Osteocyte (in vitro differentiated cells): ENCODE measurements at regions not wholly inside any gene's neighbourhood (a gene's known extent, or its start where the extent isn't known, plus 50 kb on each side); places are given as distances from the start of the nearest gene placed in this dataset.

Source experiments
- DNase-seq: peaks from one replicate; pipeline ENCODE4 v3.0.0; 2021; ENCODE audit warnings: mixed read lengths; ENCODE audit not compliant: unreplicated experiment; ENCODE audit errors: extremely low spot score
- H3K27ac Mint-ChIP-seq: one replicate; pipeline ENCODE4 v1.8.0; 2021; ENCODE audit warnings: mild to moderate bottlenecking, mixed read lengths; ENCODE audit not compliant: unreplicated experiment
- H3K27me3 Mint-ChIP-seq: one replicate; pipeline ENCODE4 v1.8.0; 2021; ENCODE audit warnings: mixed read lengths; ENCODE audit not compliant: unreplicated experiment
- H3K36me3 Mint-ChIP-seq: one replicate; pipeline ENCODE4 v1.8.0; 2021; ENCODE audit warnings: mixed read lengths; ENCODE audit not compliant: unreplicated experiment
- H3K4me1 Mint-ChIP-seq: one replicate; pipeline ENCODE4 v1.8.0; 2021; ENCODE audit warnings: mixed read lengths; ENCODE audit not compliant: unreplicated experiment
- H3K4me3 Mint-ChIP-seq: one replicate; pipeline ENCODE4 v1.8.0; 2021; ENCODE audit warnings: mild to moderate bottlenecking, moderate library complexity, mixed read lengths; ENCODE audit not compliant: unreplicated experiment
- H3K9me3 Mint-ChIP-seq: one replicate; pipeline ENCODE4 v1.8.0; 2021; ENCODE audit warnings: mixed read lengths; ENCODE audit not compliant: unreplicated experiment
- TF ChIP-seq, protein P1 (sequence below): fragments of 200-600 bp; sonication (generic); IDR thresholded peaks from 2 replicates; pipeline ENCODE4 v1.5.0; 2021; ENCODE audit warnings: antibody characterized with exemption, mild to moderate bottlenecking, moderate library complexity

DNA sequence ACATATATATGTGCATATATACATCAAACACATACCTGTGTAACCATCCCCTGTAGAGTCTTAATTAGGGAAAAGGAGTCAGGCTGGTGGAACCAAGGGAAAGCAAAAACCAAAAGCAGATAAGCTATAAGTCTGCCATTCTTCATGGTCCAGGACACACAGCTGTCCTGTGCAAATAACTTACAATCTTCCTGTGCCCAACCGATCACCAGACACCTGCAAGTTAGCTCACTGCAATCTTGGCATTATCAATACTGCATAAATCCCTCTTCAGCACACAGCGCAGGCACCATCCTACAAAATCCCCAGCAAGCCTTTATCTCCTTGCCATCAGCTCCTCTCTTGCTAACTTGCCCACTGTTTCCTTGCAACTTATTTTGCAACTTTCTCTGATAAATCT lies 60.8 kb upstream of the DYNAP start:
- Mint-ChIP-seq H3K4me1 (no peaks in the 10 kb centered on the region), H3K27ac (no peak overlapping the region), H3K4me3 (no peak overlapping the region), H3K9me3 (no peaks in the 10 kb centered on the region), H3K36me3 (no peaks in the 10 kb centered on the region), H3K27me3 (no peaks in the 10 kb centered on the region)
- no peak for DNase-seq
- TF ChIP-seq, protein P1, sequence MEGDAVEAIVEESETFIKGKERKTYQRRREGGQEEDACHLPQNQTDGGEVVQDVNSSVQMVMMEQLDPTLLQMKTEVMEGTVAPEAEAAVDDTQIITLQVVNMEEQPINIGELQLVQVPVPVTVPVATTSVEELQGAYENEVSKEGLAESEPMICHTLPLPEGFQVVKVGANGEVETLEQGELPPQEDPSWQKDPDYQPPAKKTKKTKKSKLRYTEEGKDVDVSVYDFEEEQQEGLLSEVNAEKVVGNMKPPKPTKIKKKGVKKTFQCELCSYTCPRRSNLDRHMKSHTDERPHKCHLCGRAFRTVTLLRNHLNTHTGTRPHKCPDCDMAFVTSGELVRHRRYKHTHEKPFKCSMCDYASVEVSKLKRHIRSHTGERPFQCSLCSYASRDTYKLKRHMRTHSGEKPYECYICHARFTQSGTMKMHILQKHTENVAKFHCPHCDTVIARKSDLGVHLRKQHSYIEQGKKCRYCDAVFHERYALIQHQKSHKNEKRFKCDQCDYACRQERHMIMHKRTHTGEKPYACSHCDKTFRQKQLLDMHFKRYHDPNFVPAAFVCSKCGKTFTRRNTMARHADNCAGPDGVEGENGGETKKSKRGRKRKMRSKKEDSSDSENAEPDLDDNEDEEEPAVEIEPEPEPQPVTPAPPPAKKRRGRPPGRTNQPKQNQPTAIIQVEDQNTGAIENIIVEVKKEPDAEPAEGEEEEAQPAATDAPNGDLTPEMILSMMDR = no peak

DNA sequence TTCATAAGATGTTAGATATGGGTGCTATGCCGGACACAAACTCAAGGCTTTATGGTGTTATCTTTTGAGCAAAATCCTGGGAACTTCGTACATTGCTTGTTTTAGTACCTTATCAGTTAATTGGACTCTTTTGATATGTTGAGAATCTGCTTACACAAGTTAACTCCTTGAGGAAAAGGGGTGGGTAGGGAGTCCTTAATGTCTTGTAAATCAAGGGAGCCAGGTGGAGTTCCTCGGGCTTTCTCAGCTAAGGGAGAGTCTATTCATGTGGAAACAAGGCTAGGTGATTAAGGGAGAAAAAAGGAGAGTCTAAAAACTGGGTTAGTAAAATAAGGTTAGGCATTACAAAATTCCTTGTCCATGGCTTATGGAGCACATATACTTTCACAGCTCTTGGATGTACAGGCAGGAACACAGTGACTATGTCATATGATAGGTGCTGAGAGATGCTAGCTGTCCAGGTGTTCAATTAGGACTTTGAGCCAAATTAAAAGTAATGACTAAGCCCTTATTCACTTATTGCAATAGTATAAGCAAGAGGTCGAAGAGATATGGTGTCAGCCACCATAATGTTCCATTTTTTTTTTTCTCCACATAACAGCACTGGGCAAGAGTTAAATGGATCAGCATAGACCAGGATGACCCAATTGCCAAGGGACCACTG lies 59.5 kb upstream of the DYNAP start:
- TF ChIP-seq, protein P1 = no peak
- Mint-ChIP-seq H3K9me3 (no peaks in the 10 kb centered on the region), H3K36me3 (no peaks in the 10 kb centered on the region), H3K27ac (no peak overlapping the region), H3K4me1 (no peaks in the 10 kb centered on the region), H3K4me3 (no peak overlapping the region), H3K27me3 (no peaks in the 10 kb centered on the region)
- DNase-seq = no peak

DNA sequence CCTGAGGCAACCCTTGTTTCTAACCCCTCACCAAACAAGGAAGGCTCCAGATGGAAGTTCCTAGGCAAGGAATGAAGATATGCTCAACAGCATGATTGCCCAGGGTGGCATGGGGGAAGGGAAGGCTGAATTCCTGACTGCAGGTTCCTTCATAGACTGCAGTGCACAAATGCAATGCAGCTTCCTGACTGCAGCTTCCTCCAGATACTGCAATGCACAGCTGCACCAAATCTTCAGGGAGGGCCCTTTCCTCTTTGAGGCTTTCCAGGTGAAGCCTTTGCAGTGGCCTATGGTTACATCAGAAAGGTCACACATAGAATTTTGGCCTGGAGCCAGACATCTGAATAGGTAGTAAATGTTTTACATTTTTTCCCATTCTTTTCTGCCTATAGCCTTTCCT lies 58.8 kb upstream of the DYNAP start:
- DNase-seq = no peak
- H3K4me3 Mint-ChIP-seq = no peak overlapping the region
- H3K9me3 Mint-ChIP-seq = no peaks in the 10 kb centered on the region

DNA sequence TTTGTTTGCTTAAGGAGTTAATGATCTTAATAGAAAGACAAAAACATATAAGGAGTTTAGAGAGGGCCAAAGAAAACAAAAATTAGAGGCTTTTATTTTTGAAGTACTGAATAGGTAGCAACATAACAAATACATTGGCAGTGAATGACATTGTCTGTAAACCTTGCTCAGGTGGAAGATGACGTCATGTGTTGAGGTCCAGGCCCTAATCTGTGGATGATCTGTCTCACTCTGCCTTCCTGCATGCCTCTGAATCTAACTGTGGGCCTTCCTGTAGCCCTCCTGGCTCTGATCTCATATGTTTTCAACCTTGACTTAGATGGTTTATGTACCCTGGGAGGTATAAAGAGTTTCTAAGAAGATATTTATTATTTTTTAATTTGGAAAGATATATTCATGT lies 58.1 kb upstream of the DYNAP start:
- Mint-ChIP-seq H3K27me3 (no peaks in the 10 kb centered on the region), H3K4me3 (no peak overlapping the region), H3K27ac (no peak overlapping the region), H3K9me3 (no peaks in the 10 kb centered on the region), H3K36me3 (no peaks in the 10 kb centered on the region), H3K4me1 (no peaks in the 10 kb centered on the region)
- TF ChIP-seq, protein P1 = no peak
- DNase-seq = no peak

More for the DNA sequence above, 58.8 kb upstream of the DYNAP start:
- Mint-ChIP-seq H3K27me3 (no peaks in the 10 kb centered on the region), H3K4me1 (no peaks in the 10 kb centered on the region), H3K36me3 (no peaks in the 10 kb centered on the region), H3K27ac (no peak overlapping the region)
- TF ChIP-seq, protein P1 = no peak
